A549 (cell line): ENCODE measurements at regions not wholly inside any gene's neighbourhood (a gene's known extent, or its start where the extent isn't known, plus 50 kb on each side); places are given as distances from the start of the nearest gene placed in this dataset.

Source experiments
- ATAC-seq, 2 experiments: fragments of 200-7000 bp in 1 of 2; fragments of >200 bp in 1 of 2; cut with Nextera tagmentation in 1 of 2; cut with Tn5 transposase in 1 of 2; 3 replicates each; pipeline versions ENCODE4 v1.8.0 to v1.9.1; 2018 to 2020; ENCODE audit warnings: mild to moderate bottlenecking in 1 of 2, moderate library complexity in 1 of 2
- CTCF ChIA-PET: fragments of 300-600 bp; sonication (Branson Sonifier 250); formaldehyde crosslinking; extraction: SDS; loops from one replicate; lab custom pipeline; 2021; ENCODE audit warnings: antibody characterized with exemption, inconsistent platforms; lab: Yijun Ruan, JAX
- POLR2A ChIA-PET: fragments of 350-600 bp; formaldehyde crosslinking; extraction: SDS; loops from one replicate; lab custom pipeline; 2021; ENCODE audit warnings: antibody characterized with exemption, inconsistent platforms; lab: Yijun Ruan, JAX
- DNase-seq, 2 experiments: peaks; one replicate each; pipeline versions ENCODE4 v3.0.0 to v3.0.0-alpha.2; 2011 to 2016; ENCODE audit warnings: low read depth in 1 of 2, low spot score in 1 of 2
- FAIRE-seq: peaks from 2 replicates; lab custom pipeline; 2011; peaks lifted over from hg19 to GRCh38; lab: Jason Lieb, UNC
- H3K27ac ChIP-seq, 2 experiments: fragments of >200 bp; sonication (Bioruptor Twin); formaldehyde crosslinking; 3 replicates each; pipeline ENCODE4 v1.5.1; 2016 to 2017
- H3K4me1 ChIP-seq: fragments of >200 bp; sonication (Bioruptor Twin); formaldehyde crosslinking; 3 replicates; pipeline ENCODE4 v1.6.1; 2016
- H3K4me2 ChIP-seq: fragments of >200 bp; sonication (Bioruptor Twin); formaldehyde crosslinking; 3 replicates; pipeline ENCODE4 v1.6.1; 2016
- H3K4me3 ChIP-seq: fragments of >200 bp; sonication (Bioruptor Twin); formaldehyde crosslinking; 3 replicates; pipeline ENCODE4 v1.5.1; 2016
- H3K9me3 ChIP-seq: fragments of >200 bp; sonication (Bioruptor Twin); formaldehyde crosslinking; 3 replicates; pipeline ENCODE4 v1.6.1; 2016
- BCL3 ChIP-seq: fragments of >200 bp; sonication (Bioruptor Twin); formaldehyde crosslinking; IDR thresholded peaks from 3 replicates; pipeline ENCODE4 v1.6.1; 2016
- CBX2 ChIP-seq: fragments of 200-600 bp; sonication (generic); IDR thresholded peaks from 2 replicates; pipeline ENCODE4 v1.6.1; 2016; ENCODE audit warnings: low read depth, mild to moderate bottlenecking, borderline replicate concordance
- CBX8 ChIP-seq: fragments of 200-600 bp; sonication (generic); IDR thresholded peaks from 2 replicates; pipeline ENCODE4 v1.6.1; 2016
- CEBPB ChIP-seq, 2 experiments: fragments of >200 bp in 1 of 2; sonication (Bioruptor Twin) in 1 of 2; formaldehyde crosslinking in 1 of 2; IDR thresholded peaks; 2 replicates each; pipeline ENCODE4 v1.6.1; 2012 to 2016
- CHD2 ChIP-seq: fragments of 150-350 bp; IDR thresholded peaks from 2 replicates; pipeline ENCODE4 v1.6.1; 2014; ENCODE audit warnings: low read length; ENCODE audit not compliant: partially characterized antibody
- CHD4 ChIP-seq: fragments of 200-600 bp; sonication (generic); IDR thresholded peaks from 2 replicates; pipeline ENCODE4 v1.6.1; 2016; ENCODE audit warnings: antibody characterized with exemption, mild to moderate bottlenecking, borderline replicate concordance
- EHF ChIP-seq: fragments of 250-450 bp; sonication (Bioruptor Pico); IDR thresholded peaks from 2 replicates; pipeline ENCODE4 v1.5.0; 2020; ENCODE audit warnings: mild to moderate bottlenecking
- ESRRA ChIP-seq: fragments of 150-350 bp; IDR thresholded peaks from 2 replicates; pipeline ENCODE4 v1.6.1; 2014; ENCODE audit warnings: mild to moderate bottlenecking, low read length, borderline replicate concordance
- FOSB ChIP-seq: fragments of 250-450 bp; sonication (Bioruptor Pico); IDR thresholded peaks from 2 replicates; pipeline ENCODE4 v1.5.0; 2020; ENCODE audit warnings: mild to moderate bottlenecking, moderate library complexity
- FOSL2 ChIP-seq, 2 experiments: fragments of 450-650 bp in 1 of 2; fragments of >200 bp in 1 of 2; sonication (Bioruptor Twin) in 1 of 2; formaldehyde crosslinking; IDR thresholded peaks; 2 replicates each; pipeline versions ENCODE4 v1.5.0 to v1.6.1; 2016 to 2020; ENCODE audit warnings: mild to moderate bottlenecking in 1 of 2, moderate library complexity in 1 of 2
- GATA3 ChIP-seq: IDR thresholded peaks from 2 replicates; pipeline ENCODE4 v1.6.1; 2012; ENCODE audit warnings: borderline replicate concordance
- HDAC2 ChIP-seq: fragments of 200-600 bp; sonication (generic); IDR thresholded peaks from 2 replicates; pipeline ENCODE4 v1.6.1; 2016
- HES2 ChIP-seq: fragments of >200 bp; sonication (Bioruptor Twin); formaldehyde crosslinking; IDR thresholded peaks from 2 replicates; pipeline ENCODE4 v1.6.1; 2016
- HEYL ChIP-seq: fragments of 250-450 bp; sonication (Bioruptor Pico); IDR thresholded peaks from 2 replicates; pipeline ENCODE4 v1.8.0; 2021; ENCODE audit warnings: mild to moderate bottlenecking, moderate library complexity
- HOXA7 ChIP-seq: fragments of 250-450 bp; sonication (Bioruptor Pico); IDR thresholded peaks from 2 replicates; pipeline ENCODE4 v1.5.0; 2020; ENCODE audit warnings: mild to moderate bottlenecking, moderate library complexity
- HOXB5 ChIP-seq: fragments of 250-450 bp; sonication (Bioruptor Pico); IDR thresholded peaks from 2 replicates; pipeline ENCODE4 v1.5.0; 2020; ENCODE audit warnings: mild to moderate bottlenecking, moderate library complexity
- JUN ChIP-seq, 2 experiments: fragments of >200 bp; sonication (Bioruptor Twin); formaldehyde crosslinking; IDR thresholded peaks; 2 replicates in 1 of 2; 3 replicates in 1 of 2; pipeline ENCODE4 v1.6.1; 2016 to 2017
- KDM1A ChIP-seq: fragments of 200-600 bp; sonication (generic); IDR thresholded peaks from 2 replicates; pipeline ENCODE4 v1.6.1; 2016; ENCODE audit warnings: low read depth, mild to moderate bottlenecking
- MAX ChIP-seq: IDR thresholded peaks from 2 replicates; pipeline ENCODE4 v1.6.1; 2012
- MYC ChIP-seq: IDR thresholded peaks from 2 replicates; pipeline ENCODE4 v1.6.1; 2012; ENCODE audit warnings: mild to moderate bottlenecking, inconsistent platforms, low read length, improper control_type of control experiment, borderline replicate concordance
- NPAS2 ChIP-seq: fragments of 250-450 bp; sonication (Bioruptor Pico); IDR thresholded peaks from 2 replicates; pipeline ENCODE4 v1.8.0; 2022; ENCODE audit warnings: mild to moderate bottlenecking, moderate library complexity, borderline replicate concordance
- POLR2AphosphoS2 ChIP-seq: conservative IDR thresholded peaks from 2 replicates; pipeline ENCODE4 v1.6.1; 2012; ENCODE audit warnings: low read length, improper control_type of control experiment, inconsistent platforms
- RAD21 ChIP-seq, 2 experiments: fragments of >200 bp in 1 of 2; sonication (Bioruptor Twin) in 1 of 2; formaldehyde crosslinking in 1 of 2; IDR thresholded peaks in 1 of 2; conservative IDR thresholded peaks in 1 of 2; 2 replicates in 1 of 2; 3 replicates in 1 of 2; pipeline ENCODE4 v1.6.1; 2012 to 2018; ENCODE audit warnings: inconsistent platforms in 1 of 2
- RCOR1 ChIP-seq: fragments of 150-350 bp; IDR thresholded peaks from 2 replicates; pipeline ENCODE4 v1.6.1; 2014; ENCODE audit warnings: antibody characterized with exemption, low read length, low read depth
- REST ChIP-seq: fragments of 200-600 bp; sonication (generic); IDR thresholded peaks from 2 replicates; pipeline ENCODE4 v1.6.1; 2016; ENCODE audit warnings: antibody characterized with exemption, mild to moderate bottlenecking, moderate library complexity
- RNF2 ChIP-seq: fragments of 200-600 bp; sonication (generic); IDR thresholded peaks from 2 replicates; pipeline ENCODE4 v1.6.1; 2016; ENCODE audit warnings: low read depth, mild to moderate bottlenecking, antibody characterized with exemption, moderate library complexity, borderline replicate concordance
- TP53 ChIP-seq: fragments of 250-450 bp; sonication (Bioruptor Pico); IDR thresholded peaks from 2 replicates; pipeline ENCODE4 v1.5.0; 2021; ENCODE audit warnings: mild to moderate bottlenecking, moderate library complexity
- ZFP36 ChIP-seq: fragments of 450-650 bp; IDR thresholded peaks from 2 replicates; pipeline ENCODE4 v1.6.1; 2014; ENCODE audit warnings: borderline replicate concordance; ENCODE audit not compliant: partially characterized antibody
- ZSCAN20 ChIP-seq: fragments of 250-450 bp; sonication (Bioruptor Pico); IDR thresholded peaks from 2 replicates; pipeline ENCODE4 v1.8.0; 2022; ENCODE audit warnings: mild to moderate bottlenecking, moderate library complexity
- WGBS: methylation state at CpG from one replicate; pipeline ENCODE4 v1.1.6; 2017; ENCODE audit errors: missing lambda C conversion rate; 5-methylcytosine and 5-hydroxymethylcytosine counted together

- H3K4me1 ChIP-seq, result no peaks in the 10 kb centered on the region
- no peak overlapping the region for H3K27ac ChIP-seq
- H3K4me3 ChIP-seq, result no peak overlapping the region
- CTCF ChIA-PET, result no interaction called here
- FAIRE-seq, result no peak
- no peak for TF ChIP-seq RNF2
- no peak for TF ChIP-seq HEYL (CRISPR knock-in tag)
- no peak for TF ChIP-seq KDM1A
- TF ChIP-seq RAD21 (conservative IDR thresholded peaks at IDR 0.05 in 1 of 2, IDR thresholded peaks at IDR 0.05 in 1 of 2), result no peak
- no peak for TF ChIP-seq NPAS2 (CRISPR knock-in tag)
- TF ChIP-seq EHF (CRISPR knock-in tag), result no peak
- no peak for TF ChIP-seq CHD4
- POLR2A ChIA-PET, result no interaction called here
- H3K4me2 ChIP-seq, result no peak overlapping the region
- WGBS, result 0% methylated on average over 1 of the region's 1 CpG
- no peak for DNase-seq
- H3K9me3 ChIP-seq, result no peaks in the 10 kb centered on the region
- ATAC-seq, result no peak
Measured at GRCh38 chr10:128411643-128412042, 285.4 kb upstream of the MKI67 start.

GRCh38 chr10:128414568-128414967 lies 288.3 kb upstream of the MKI67 start:
- H3K4me2 ChIP-seq, result no peak overlapping the region
- FAIRE-seq (no peak), DNase-seq (no peak), ATAC-seq (no peak)
- no peaks in the 10 kb centered on the region for H3K9me3 ChIP-seq
- POLR2A ChIA-PET, result no interaction called here
- WGBS, result 18% methylated on average over 5 of the region's 5 CpGs
- TF ChIP-seq POLR2AphosphoS2, result no peak
- no peak for TF ChIP-seq HOXB5
- no peak for TF ChIP-seq JUN (IDR thresholded peaks at IDR 0.05)
- no peak for TF ChIP-seq FOSL2 (IDR thresholded peaks at IDR 0.05)
- TF ChIP-seq FOSL2 (CRISPR knock-in tag; IDR thresholded peaks at IDR 0.05), result no peak
- no peak for TF ChIP-seq TP53 (CRISPR knock-in tag)
- no peak for TF ChIP-seq RAD21 (conservative IDR thresholded peaks at IDR 0.05 in 1 of 2, IDR thresholded peaks at IDR 0.05 in 1 of 2)
- TF ChIP-seq ZFP36, result no peak
- no peak for TF ChIP-seq CBX2
- TF ChIP-seq ESRRA, result no peak
- TF ChIP-seq KDM1A, result no peak
- TF ChIP-seq ZSCAN20 (CRISPR knock-in tag), result no peak
- no peak for TF ChIP-seq MYC
- TF ChIP-seq HDAC2, result no peak
- no peak for TF ChIP-seq CHD2
- CTCF ChIA-PET, result interaction anchor here (1.0 kb wide), 1 partner anchor 33 kb away, joined by 3 read pairs; no protein-coding TSS in a partner anchor
- H3K27ac ChIP-seq, result no peak overlapping the region
- no peaks in the 10 kb centered on the region for H3K4me1 ChIP-seq
- no peak overlapping the region for H3K4me3 ChIP-seq

GRCh38 chr10:128416231-128416630 lies 290.0 kb upstream of the MKI67 start:
- ATAC-seq (no peak), DNase-seq (no peak), FAIRE-seq (no peak)
- no peak overlapping the region for H3K4me3 ChIP-seq
- no peak overlapping the region for H3K27ac ChIP-seq
- CTCF ChIA-PET, result no interaction called here
- no peaks in the 10 kb centered on the region for H3K9me3 ChIP-seq
- no peaks in the 10 kb centered on the region for H3K4me1 ChIP-seq
- WGBS, result 2% methylated on average over 6 of the region's 6 CpGs
- POLR2A ChIA-PET, result no interaction called here
- no peak overlapping the region for H3K4me2 ChIP-seq
- TF ChIP-seq REST (no peak), CHD4 (no peak), RCOR1 (no peak), GATA3 (no peak), RAD21 (conservative IDR thresholded peaks at IDR 0.05 in 1 of 2, IDR thresholded peaks at IDR 0.05 in 1 of 2) (no peak), CBX8 (no peak), FOSB (CRISPR knock-in tag) (no peak), ESRRA (no peak), EHF (CRISPR knock-in tag) (no peak), BCL3 (no peak), MAX (no peak), HOXA7 (CRISPR knock-in tag) (no peak), HDAC2 (no peak), CEBPB (IDR thresholded peaks at IDR 0.05) (no peak), ZFP36 (no peak), HES2 (no peak)
